Right lobe of liver (tissue), 4 donors: ENCODE measurements at regions not wholly inside any gene's neighbourhood (a gene's known extent, or its start where the extent isn't known, plus 50 kb on each side); places are given as distances from the start of the nearest gene placed in this dataset.

Experiments used
- POLR2A ChIP-seq: fragments of 450-650 bp; IDR thresholded peaks from one replicate; pipeline ENCODE4 v1.6.1; 2017; ENCODE audit warnings: antibody characterized with exemption, mild to moderate bottlenecking
- TF ChIP-seq, protein P1 (sequence below), 4 donors: fragments of 200-600 bp in 3 of 4; fragments of 450-650 bp in 1 of 4; IDR thresholded peaks; one replicate each; pipeline versions ENCODE4 v1.5.1 to v1.8.0; 2016 to 2022; ENCODE audit warnings: antibody characterized with exemption in 4 of 4, mild to moderate bottlenecking in 2 of 4
- donor health status: DM: no; HTN: no; CAD: no.
- donor health status: DM: no; HTN: no; CAD: no.
- donor health status: DM: no; HTN: yes; CAD: no.

DNA sequence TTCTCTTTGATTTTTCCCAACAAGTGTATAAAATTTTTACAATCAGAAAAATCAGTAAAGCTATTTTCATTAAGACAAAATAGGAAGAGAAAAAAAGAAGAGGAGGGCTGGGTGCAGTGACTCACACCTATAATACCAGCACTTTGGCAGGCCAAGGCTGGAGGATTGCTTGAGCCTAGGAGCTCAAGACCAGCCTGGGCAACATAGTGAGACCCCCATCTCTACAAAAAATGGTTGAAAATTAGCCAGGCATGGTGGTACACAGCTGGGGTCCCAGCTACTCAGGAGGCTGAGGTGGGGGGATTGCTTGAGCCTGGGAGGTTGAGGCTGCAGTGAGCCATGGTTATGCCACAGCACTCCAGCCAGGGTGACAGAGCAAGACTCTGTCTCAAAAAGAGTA lies 172.3 kb downstream of the AKR1D1 start:
- TF ChIP-seq, protein P1, sequence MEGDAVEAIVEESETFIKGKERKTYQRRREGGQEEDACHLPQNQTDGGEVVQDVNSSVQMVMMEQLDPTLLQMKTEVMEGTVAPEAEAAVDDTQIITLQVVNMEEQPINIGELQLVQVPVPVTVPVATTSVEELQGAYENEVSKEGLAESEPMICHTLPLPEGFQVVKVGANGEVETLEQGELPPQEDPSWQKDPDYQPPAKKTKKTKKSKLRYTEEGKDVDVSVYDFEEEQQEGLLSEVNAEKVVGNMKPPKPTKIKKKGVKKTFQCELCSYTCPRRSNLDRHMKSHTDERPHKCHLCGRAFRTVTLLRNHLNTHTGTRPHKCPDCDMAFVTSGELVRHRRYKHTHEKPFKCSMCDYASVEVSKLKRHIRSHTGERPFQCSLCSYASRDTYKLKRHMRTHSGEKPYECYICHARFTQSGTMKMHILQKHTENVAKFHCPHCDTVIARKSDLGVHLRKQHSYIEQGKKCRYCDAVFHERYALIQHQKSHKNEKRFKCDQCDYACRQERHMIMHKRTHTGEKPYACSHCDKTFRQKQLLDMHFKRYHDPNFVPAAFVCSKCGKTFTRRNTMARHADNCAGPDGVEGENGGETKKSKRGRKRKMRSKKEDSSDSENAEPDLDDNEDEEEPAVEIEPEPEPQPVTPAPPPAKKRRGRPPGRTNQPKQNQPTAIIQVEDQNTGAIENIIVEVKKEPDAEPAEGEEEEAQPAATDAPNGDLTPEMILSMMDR (IDR thresholded peaks at IDR 0.05), result no peak
- TF ChIP-seq POLR2A, result no peak
